HG03097 (cell line): ENCODE measurements at regions not wholly inside any gene's neighbourhood (a gene's known extent, or its start where the extent isn't known, plus 50 kb on each side); places are given as distances from the start of the nearest gene placed in this dataset.
"Not testable (repeated sequence)": the region's sequence is repeated elsewhere in the genome, so short reads cannot be mapped to it uniquely, and the experiment has no call there.

ENCODE experiments used
- ATAC-seq: cut with Tn5 transposase; IDR thresholded peaks from one replicate; pipeline ENCODE4 v1.9.1; 2021; ENCODE audit not compliant: unreplicated experiment, low FRiP score

GRCh38 chr18:41642756-41643155 lies 312.3 kb upstream of the PIK3C3 start:
- no peak for ATAC-seq

- ATAC-seq = no peak
Observed at GRCh38 chr18:41639218-41639617, 315.8 kb upstream of the PIK3C3 start.

- ATAC-seq = not testable (repeated sequence)
Observed at GRCh38 chr18:41631723-41632285, 323.2 kb upstream of the PIK3C3 start.

GRCh38 chr18:41630232-41630886 lies 324.7 kb upstream of the PIK3C3 start:
- ATAC-seq = no peak

GRCh38 chr18:41624460-41624859 lies 330.6 kb upstream of the PIK3C3 start:
- ATAC-seq = no peak

GRCh38 chr18:41621177-41621576 lies 333.9 kb upstream of the PIK3C3 start:
- ATAC-seq = no peak

GRCh38 chr18:41618147-41618546 lies 336.9 kb upstream of the PIK3C3 start:
- ATAC-seq = no peak

- no peak for ATAC-seq
Observed at GRCh38 chr18:41617647-41618046, 337.4 kb upstream of the PIK3C3 start.

- ATAC-seq = no peak
Observed at GRCh38 chr18:41613003-41613609, 341.9 kb upstream of the PIK3C3 start.

- ATAC-seq = no peak
Observed at GRCh38 chr18:41604964-41605363, 350.1 kb upstream of the PIK3C3 start.

- ATAC-seq = no peak
Observed at GRCh38 chr18:41602034-41602433, 353.0 kb upstream of the PIK3C3 start.

- ATAC-seq = no peak
Observed at GRCh38 chr18:41600693-41601391, 354.2 kb upstream of the PIK3C3 start.

- ATAC-seq = no peak
Observed at GRCh38 chr18:41599466-41599865, 355.6 kb upstream of the PIK3C3 start.

- ATAC-seq = no peak
Observed at GRCh38 chr18:41594582-41594981, 360.5 kb upstream of the PIK3C3 start.

GRCh38 chr18:41593171-41593675 lies 361.8 kb upstream of the PIK3C3 start:
- no peak for ATAC-seq

GRCh38 chr18:41587976-41588375 lies 367.1 kb upstream of the PIK3C3 start:
- no peak for ATAC-seq

- no peak for ATAC-seq
Observed at GRCh38 chr18:41585512-41585911, 369.5 kb upstream of the PIK3C3 start.

- no peak for ATAC-seq
Observed at GRCh38 chr18:41579185-41579584, 375.8 kb upstream of the PIK3C3 start.

- ATAC-seq = no peak
Observed at GRCh38 chr18:41577529-41577928, 377.5 kb upstream of the PIK3C3 start.

- no peak for ATAC-seq
Observed at GRCh38 chr18:41576643-41577042, 378.4 kb upstream of the PIK3C3 start.

GRCh38 chr18:41569867-41570266 lies 385.2 kb upstream of the PIK3C3 start:
- no peak for ATAC-seq
